K562 (cell line): ENCODE measurements at regions not wholly inside any gene's neighbourhood (a gene's known extent, or its start where the extent isn't known, plus 50 kb on each side); places are given as distances from the start of the nearest gene placed in this dataset.

ENCODE experiments used
- ATAC-seq: fragments of 200-7000 bp; cut with Tn5 transposase; 3 replicates; pipeline ENCODE4 v1.9.1; 2020; ENCODE audit warnings: moderate library complexity
- BruUV-seq: library from RNA; stranded (reverse); fragments of 400-500 nt; replicated peaks from 2 replicates; lab custom pipeline; 2021; lab: Mats Ljungman, UMichigan
- CTCF ChIA-PET: fragments of 300-600 bp; formaldehyde crosslinking; extraction: SDS; loops from one replicate; lab custom pipeline; 2021; ENCODE audit warnings: low intra/inter-chr PET ratio; lab: Yijun Ruan, JAX
- POLR2A ChIA-PET: fragments of 300-600, 350-650 bp; sonication (Branson Sonifier 250); formaldehyde crosslinking; extraction: SDS; loops from one replicate; lab custom pipeline; 2021; ENCODE audit warnings: antibody characterized with exemption, inconsistent platforms; lab: Yijun Ruan, JAX
- DNase-seq, 4 experiments: peaks; one replicate each; pipeline versions ENCODE4 v3.0.0 to v3.0.0-alpha.2; 2011 to 2018; ENCODE audit warnings: low spot score in 3 of 4, mixed read lengths in 3 of 4; ENCODE audit errors: extremely low read depth in 1 of 4
- FAIRE-seq: peaks from 2 replicates; lab custom pipeline; 2011; peaks lifted over from hg19 to GRCh38; lab: Jason Lieb, UNC
- H2AFZ ChIP-seq: 2 replicates; pipeline ENCODE4 v1.6.0; 2011; ENCODE audit warnings: low read depth, low read length, control low read depth, inconsistent platforms
- H3K27ac ChIP-seq: fragments of 200-600 bp; 3 replicates; pipeline ENCODE4 v1.8.0; 2011; ENCODE audit warnings: low read depth, mild to moderate bottlenecking, control low read depth, inconsistent platforms, low read length, moderate library complexity, mixed read lengths; ENCODE audit errors: extremely low read depth
- H3K27me3 ChIP-seq, 2 experiments: fragments of 300-600 bp in 1 of 2; 2 replicates in 1 of 2; 3 replicates in 1 of 2; pipeline versions ENCODE4 v1.6.0 to v1.8.0; 2011; ENCODE audit warnings: inconsistent platforms in 2 of 2, low read length in 2 of 2, mild to moderate bottlenecking in 1 of 2, mixed read lengths in 1 of 2, moderate library complexity in 1 of 2; ENCODE audit not compliant: control insufficient read depth in 2 of 2, insufficient read depth in 2 of 2
- H3K36me3 ChIP-seq: fragments of 300-600 bp; 3 replicates; pipeline ENCODE4 v1.8.0; 2011; ENCODE audit warnings: mild to moderate bottlenecking, low read length, inconsistent platforms; ENCODE audit not compliant: control insufficient read depth, insufficient read depth
- H3K4me1 ChIP-seq, 2 experiments: fragments of 200-600 bp in 1 of 2; replicated peaks in 1 of 2; 2 replicates in 1 of 2; 3 replicates in 1 of 2; pipeline versions ENCODE4 v1.5.1 to v1.8.0; 2011; ENCODE audit warnings: inconsistent platforms in 2 of 2, low read length in 2 of 2, mild to moderate bottlenecking in 1 of 2, mixed read lengths in 1 of 2, moderate library complexity in 1 of 2; ENCODE audit not compliant: control insufficient read depth in 2 of 2, insufficient read depth in 2 of 2
- H3K4me2 ChIP-seq: 2 replicates; pipeline ENCODE4 v1.6.1; 2011; ENCODE audit warnings: low read length, control low read depth, inconsistent platforms, mixed read lengths; ENCODE audit not compliant: insufficient read depth
- H3K4me3 ChIP-seq: fragments of 200-600 bp; sonication (generic), shearing (Covaris generic); 2 replicates; pipeline ENCODE4 v1.5.1; 2016; ENCODE audit warnings: control low read depth, inconsistent platforms
- H3K79me2 ChIP-seq: fragments of 200-600 bp; 3 replicates; pipeline ENCODE4 v1.8.0; 2011; ENCODE audit warnings: low read length, inconsistent platforms; ENCODE audit not compliant: control insufficient read depth, insufficient read depth
- H3K9ac ChIP-seq, 2 experiments: 2 replicates each; pipeline versions ENCODE4 v1.6.0 to v1.6.1; 2011; ENCODE audit warnings: low read depth in 2 of 2, low read length in 2 of 2, control low read depth in 1 of 2, inconsistent platforms in 1 of 2, mild to moderate bottlenecking in 1 of 2, mixed read lengths in 1 of 2; ENCODE audit not compliant: insufficient read depth in 1 of 2
- H3K9me1 ChIP-seq: one replicate; pipeline ENCODE4 v1.6.0; 2011; ENCODE audit warnings: inconsistent platforms, mild to moderate bottlenecking, low read length, moderate library complexity; ENCODE audit not compliant: control insufficient read depth, insufficient read depth
- H3K9me3 ChIP-seq: replicated peaks from 2 replicates; pipeline ENCODE4 v1.5.1; 2011; ENCODE audit warnings: low read depth, low read length, inconsistent platforms; ENCODE audit not compliant: control insufficient read depth, insufficient read depth
- H4K20me1 ChIP-seq: replicated peaks from 2 replicates; pipeline ENCODE4 v1.6.1; 2011; ENCODE audit warnings: low read length, inconsistent platforms, mixed read lengths; ENCODE audit not compliant: control insufficient read depth, insufficient read depth
- ARID1B ChIP-seq: fragments of 450-650 bp; IDR thresholded peaks from 2 replicates; pipeline ENCODE4 v1.6.1; 2016; ENCODE audit warnings: antibody characterized with exemption, mild to moderate bottlenecking, inconsistent platforms
- ETS2 ChIP-seq: IDR thresholded peaks from 2 replicates; pipeline ENCODE4 v1.6.1; 2016; ENCODE audit warnings: borderline replicate concordance, missing genetic modification characterization, mild to moderate bottlenecking, moderate library complexity, missing compliant biosample characterization; ENCODE audit not compliant: poor library complexity, severe bottlenecking
- HMG20B ChIP-seq: fragments of 250-450 bp; sonication (Bioruptor Pico); IDR thresholded peaks from 2 replicates; pipeline ENCODE4 v1.5.0; 2021; ENCODE audit warnings: mild to moderate bottlenecking
- HSF4 ChIP-seq: fragments of 250-450 bp; sonication (Bioruptor Pico); IDR thresholded peaks from 2 replicates; pipeline ENCODE4 v2.1.2; 2022; ENCODE audit warnings: mild to moderate bottlenecking, moderate library complexity, borderline replicate concordance
- IFI16 ChIP-seq: fragments of 250-450 bp; sonication (Bioruptor Pico); IDR thresholded peaks from 2 replicates; pipeline ENCODE4 v2.1.2; 2022; ENCODE audit warnings: mild to moderate bottlenecking, inconsistent platforms
- KDM1A ChIP-seq, 2 experiments: fragments of 450-650 bp; IDR thresholded peaks; 2 replicates each; pipeline ENCODE4 v1.6.1; 2016; ENCODE audit warnings: mild to moderate bottlenecking in 2 of 2
- MED1 ChIP-seq: sonication (generic); formaldehyde crosslinking; IDR thresholded peaks from 2 replicates; pipeline ENCODE4 v1.8.1; 2023; ENCODE audit warnings: missing genetic modification reagents, borderline replicate concordance
- MEF2D ChIP-seq: conservative IDR thresholded peaks from 2 replicates; pipeline ENCODE4 v1.6.1; 2016; ENCODE audit warnings: low read depth, missing genetic modification characterization, missing compliant biosample characterization
- MTF1 ChIP-seq: fragments of 250-450 bp; sonication (Bioruptor Pico); IDR thresholded peaks from 2 replicates; pipeline ENCODE4 v1.9.0; 2021; ENCODE audit warnings: moderate library complexity, mild to moderate bottlenecking, inconsistent platforms, borderline replicate concordance
- NCOA4 ChIP-seq: fragments of 450-650 bp; IDR thresholded peaks from 2 replicates; pipeline ENCODE4 v1.6.1; 2018; ENCODE audit warnings: mild to moderate bottlenecking; ENCODE audit not compliant: partially characterized antibody
- OTX1 ChIP-seq: fragments of 450-650 bp; formaldehyde crosslinking; IDR thresholded peaks from 2 replicates; pipeline ENCODE4 v1.4.0; 2022; ENCODE audit warnings: mild to moderate bottlenecking
- SP2 ChIP-seq: IDR thresholded peaks from 2 replicates; pipeline ENCODE4 v1.6.1; 2011; ENCODE audit warnings: mild to moderate bottlenecking, low read depth, low read length, moderate library complexity; ENCODE audit not compliant: poor library complexity, severe bottlenecking; ENCODE audit errors: extremely low read depth
- STAG1 ChIP-seq: sonication (generic); formaldehyde crosslinking; IDR thresholded peaks from 2 replicates; pipeline ENCODE4 v1.5.0; 2020; ENCODE audit warnings: missing genetic modification reagents, borderline replicate concordance
- WGBS: fragments of 100-300 bp; shearing (Covaris generic); methylation state at CpG from one replicate; pipeline ENCODE4 v1.1.6; 2016; ENCODE audit warnings: low coverage, mixed read lengths; ENCODE audit not compliant: insufficient coverage; ENCODE audit errors: missing lambda C conversion rate; 5-methylcytosine and 5-hydroxymethylcytosine counted together
- in situ Hi-C: fragments of 300-500 bp; cut with MboI; formaldehyde crosslinking; loops from 4 replicates; pipeline ENCODE4 v1.15.0; 2018; ENCODE audit warnings: inconsistent platforms, mixed read lengths
- intact Hi-C: fragments of 100-400 bp; cut with micrococcal nuclease; formaldehyde crosslinking; loops from 2 replicates; pipeline ENCODE4 v1.14.2; 2022
- TF ChIP-seq, protein P1 (sequence below): fragments of 450-650 bp; formaldehyde crosslinking; IDR thresholded peaks from 2 replicates; pipeline ENCODE4 v1.4.0; 2022; ENCODE audit warnings: missing genetic modification characterization
- TF ChIP-seq, protein P2 (sequence below): conservative IDR thresholded peaks from 2 replicates; pipeline ENCODE4 v1.6.1; 2011; ENCODE audit warnings: low read depth, mild to moderate bottlenecking, low read length; ENCODE audit not compliant: control insufficient read depth
- TF ChIP-seq, protein P3 (sequence below): fragments of 450-650 bp; formaldehyde crosslinking; IDR thresholded peaks from 2 replicates; pipeline ENCODE4 v1.4.0; 2022; ENCODE audit warnings: missing genetic modification characterization

DNA sequence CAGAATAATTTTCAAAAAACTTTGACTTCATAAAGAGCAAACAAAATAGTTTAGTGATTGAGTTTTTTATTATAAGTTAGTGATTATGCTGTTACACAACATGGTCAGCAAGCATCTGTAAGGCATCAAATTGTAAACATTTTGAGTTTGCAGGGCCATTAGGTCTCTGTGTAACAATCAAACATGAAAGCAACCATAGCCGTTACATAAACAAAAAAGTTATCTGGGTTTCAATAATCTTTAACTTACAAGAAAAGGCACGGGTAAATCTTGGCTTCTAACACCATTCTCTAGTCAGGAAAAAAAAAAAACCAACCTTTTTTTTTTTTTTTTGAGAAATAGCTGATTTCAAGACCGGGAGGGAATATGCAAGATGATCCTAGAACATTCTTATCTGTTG, 1941.1 kb downstream of the PCDH7 start:
- Histone ChIP-seq H3K36me3 (no peaks in the 10 kb centered on the region), H3K4me1 (no peaks in the 10 kb centered on the region), H3K9me1 (no peaks in the 10 kb centered on the region), H3K4me2 (no peak overlapping the region), H3K9me3 (no peaks in the 10 kb centered on the region), H3K27me3 (no peaks in the 10 kb centered on the region), H3K4me3 (no peak overlapping the region), H3K27ac (no peak overlapping the region), H2AFZ (no peak overlapping the region), H4K20me1 (no peaks in the 10 kb centered on the region), H3K9ac (no peak overlapping the region), H3K79me2 (no peaks in the 10 kb centered on the region)
- intact Hi-C loops, result no loop called here
- in situ Hi-C loops, result no loop called here
- 0% methylated on average over 3 of the region's 3 CpGs for WGBS
- FAIRE-seq (no peak), DNase-seq (no peak), ATAC-seq (no peak)
- ChIA-PET CTCF (no interaction called here), POLR2A (no interaction called here)
- BruUV-seq, result no TSS peak
- TF ChIP-seq SP2, result no peak
- TF ChIP-seq MTF1 (CRISPR knock-in tag), result no peak
- no peak for TF ChIP-seq ETS2
- TF ChIP-seq ARID1B, result no peak
- TF ChIP-seq NCOA4, result no peak
- no peak for TF ChIP-seq OTX1
- no peak for TF ChIP-seq KDM1A (IDR thresholded peaks at IDR 0.05)
- TF ChIP-seq, protein P1, sequence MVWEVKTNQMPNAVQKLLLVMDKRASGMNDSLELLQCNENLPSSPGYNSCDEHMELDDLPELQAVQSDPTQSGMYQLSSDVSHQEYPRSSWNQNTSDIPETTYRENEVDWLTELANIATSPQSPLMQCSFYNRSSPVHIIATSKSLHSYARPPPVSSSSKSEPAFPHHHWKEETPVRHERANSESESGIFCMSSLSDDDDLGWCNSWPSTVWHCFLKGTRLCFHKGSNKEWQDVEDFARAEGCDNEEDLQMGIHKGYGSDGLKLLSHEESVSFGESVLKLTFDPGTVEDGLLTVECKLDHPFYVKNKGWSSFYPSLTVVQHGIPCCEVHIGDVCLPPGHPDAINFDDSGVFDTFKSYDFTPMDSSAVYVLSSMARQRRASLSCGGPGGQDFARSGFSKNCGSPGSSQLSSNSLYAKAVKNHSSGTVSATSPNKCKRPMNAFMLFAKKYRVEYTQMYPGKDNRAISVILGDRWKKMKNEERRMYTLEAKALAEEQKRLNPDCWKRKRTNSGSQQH (CRISPR knock-in tag), result no peak
- TF ChIP-seq IFI16 (CRISPR knock-in tag), result no peak
- TF ChIP-seq, protein P2, sequence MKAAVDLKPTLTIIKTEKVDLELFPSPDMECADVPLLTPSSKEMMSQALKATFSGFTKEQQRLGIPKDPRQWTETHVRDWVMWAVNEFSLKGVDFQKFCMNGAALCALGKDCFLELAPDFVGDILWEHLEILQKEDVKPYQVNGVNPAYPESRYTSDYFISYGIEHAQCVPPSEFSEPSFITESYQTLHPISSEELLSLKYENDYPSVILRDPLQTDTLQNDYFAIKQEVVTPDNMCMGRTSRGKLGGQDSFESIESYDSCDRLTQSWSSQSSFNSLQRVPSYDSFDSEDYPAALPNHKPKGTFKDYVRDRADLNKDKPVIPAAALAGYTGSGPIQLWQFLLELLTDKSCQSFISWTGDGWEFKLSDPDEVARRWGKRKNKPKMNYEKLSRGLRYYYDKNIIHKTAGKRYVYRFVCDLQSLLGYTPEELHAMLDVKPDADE, result no peak
- no peak for TF ChIP-seq MEF2D (tag)
- no peak for TF ChIP-seq STAG1 (CRISPR knock-in tag)
- TF ChIP-seq HMG20B, result no peak
- TF ChIP-seq, protein P3, sequence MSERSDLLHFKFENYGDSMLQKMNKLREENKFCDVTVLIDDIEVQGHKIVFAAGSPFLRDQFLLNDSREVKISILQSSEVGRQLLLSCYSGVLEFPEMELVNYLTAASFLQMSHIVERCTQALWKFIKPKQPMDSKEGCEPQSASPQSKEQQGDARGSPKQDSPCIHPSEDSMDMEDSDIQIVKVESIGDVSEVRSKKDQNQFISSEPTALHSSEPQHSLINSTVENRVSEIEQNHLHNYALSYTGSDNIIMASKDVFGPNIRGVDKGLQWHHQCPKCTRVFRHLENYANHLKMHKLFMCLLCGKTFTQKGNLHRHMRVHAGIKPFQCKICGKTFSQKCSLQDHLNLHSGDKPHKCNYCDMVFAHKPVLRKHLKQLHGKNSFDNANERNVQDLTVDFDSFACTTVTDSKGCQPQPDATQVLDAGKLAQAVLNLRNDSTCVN (CRISPR knock-in tag), result no peak
- TF ChIP-seq MED1 (CRISPR knock-in tag), result no peak
- TF ChIP-seq HSF4 (CRISPR knock-in tag), result no peak
